ENCODE measurements at regions not wholly inside any gene's neighbourhood (a gene's known extent, or its start where the extent isn't known, plus 50 kb on each side); places are given as distances from the start of the nearest gene placed in this dataset.

DNA sequence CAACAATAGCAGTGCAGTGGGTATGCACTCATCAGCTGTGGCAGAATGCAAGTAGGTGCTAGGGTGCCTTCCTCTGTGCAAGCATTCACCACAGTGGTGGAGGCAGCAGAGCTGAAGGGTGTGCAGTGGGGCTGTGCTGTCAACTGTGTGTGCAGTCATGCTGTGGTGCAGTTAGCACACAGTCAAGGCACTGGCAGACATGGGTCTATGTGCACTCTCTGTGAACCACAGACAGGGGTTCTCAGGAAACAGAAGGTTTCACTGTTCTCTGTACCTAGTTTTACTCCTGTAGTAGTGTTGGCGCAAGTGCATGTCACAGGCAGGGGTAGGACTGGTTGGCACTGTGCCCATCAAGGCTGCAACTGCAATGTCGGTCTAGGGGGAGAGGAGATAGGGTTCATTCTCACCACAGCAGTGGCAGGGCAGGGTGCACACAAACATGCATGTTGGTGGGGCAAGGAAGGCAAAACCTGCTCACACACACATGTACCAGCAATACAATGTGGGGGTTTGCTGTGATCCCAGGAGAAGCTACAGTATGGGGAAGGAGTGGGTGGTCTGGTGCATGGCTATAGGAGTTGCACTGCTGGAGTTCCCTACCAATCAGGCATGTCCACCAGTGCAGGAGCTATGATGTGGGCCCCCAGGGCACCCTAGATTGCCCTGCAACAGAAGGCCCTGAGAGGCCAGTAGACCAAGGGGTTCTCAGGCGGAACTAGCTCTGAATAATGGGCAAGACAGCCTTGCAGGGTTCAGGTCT lies 242.7 kb upstream of the DDX18 start:
- TF ChIP-seq, protein P1, sequence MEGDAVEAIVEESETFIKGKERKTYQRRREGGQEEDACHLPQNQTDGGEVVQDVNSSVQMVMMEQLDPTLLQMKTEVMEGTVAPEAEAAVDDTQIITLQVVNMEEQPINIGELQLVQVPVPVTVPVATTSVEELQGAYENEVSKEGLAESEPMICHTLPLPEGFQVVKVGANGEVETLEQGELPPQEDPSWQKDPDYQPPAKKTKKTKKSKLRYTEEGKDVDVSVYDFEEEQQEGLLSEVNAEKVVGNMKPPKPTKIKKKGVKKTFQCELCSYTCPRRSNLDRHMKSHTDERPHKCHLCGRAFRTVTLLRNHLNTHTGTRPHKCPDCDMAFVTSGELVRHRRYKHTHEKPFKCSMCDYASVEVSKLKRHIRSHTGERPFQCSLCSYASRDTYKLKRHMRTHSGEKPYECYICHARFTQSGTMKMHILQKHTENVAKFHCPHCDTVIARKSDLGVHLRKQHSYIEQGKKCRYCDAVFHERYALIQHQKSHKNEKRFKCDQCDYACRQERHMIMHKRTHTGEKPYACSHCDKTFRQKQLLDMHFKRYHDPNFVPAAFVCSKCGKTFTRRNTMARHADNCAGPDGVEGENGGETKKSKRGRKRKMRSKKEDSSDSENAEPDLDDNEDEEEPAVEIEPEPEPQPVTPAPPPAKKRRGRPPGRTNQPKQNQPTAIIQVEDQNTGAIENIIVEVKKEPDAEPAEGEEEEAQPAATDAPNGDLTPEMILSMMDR (IDR thresholded peaks at IDR 0.05): no peak
- no peak for TF ChIP-seq POLR2A (IDR thresholded peaks at IDR 0.05)
- TF ChIP-seq POLR2AphosphoS5 (IDR thresholded peaks at IDR 0.05): no peak
